GM12872 (cell line): ENCODE measurements at regions not wholly inside any gene's neighbourhood (a gene's known extent, or its start where the extent isn't known, plus 50 kb on each side); places are given as distances from the start of the nearest gene placed in this dataset.
A peak's percentile ranks its signal among the peaks of the same experiment; 100 is the strongest.

ENCODE experiments used
- CTCF ChIP-seq: IDR thresholded peaks from 3 replicates; pipeline ENCODE4 v1.5.1; 2011; ENCODE audit warnings: low read depth, mild to moderate bottlenecking, low read length, moderate library complexity; ENCODE audit not compliant: insufficient read depth

- TF ChIP-seq CTCF = no peak
These were observed 135.7 kb upstream of the ADAMTS18 start for GRCh38 chr16:77570574-77570973.

- TF ChIP-seq CTCF = no peak
These were observed 136.5 kb upstream of the ADAMTS18 start for GRCh38 chr16:77571115-77571862.

- no peak for TF ChIP-seq CTCF
These were observed 140.2 kb upstream of the ADAMTS18 start for GRCh38 chr16:77574867-77575624.

- no peak for TF ChIP-seq CTCF
These were observed 142.9 kb upstream of the NUDT7 start for GRCh38 chr16:77579351-77579891.

- no peak for TF ChIP-seq CTCF
These were observed 140.6 kb upstream of the NUDT7 start for GRCh38 chr16:77581706-77582105.

- peak; percentile 74 for TF ChIP-seq CTCF
These were observed 138.0 kb upstream of the NUDT7 start for GRCh38 chr16:77584205-77584859.

GRCh38 chr16:77585379-77586251 lies 136.7 kb upstream of the NUDT7 start:
- no peak for TF ChIP-seq CTCF
